GM23338 (cell line): ENCODE measurements at regions not wholly inside any gene's neighbourhood (a gene's known extent, or its start where the extent isn't known, plus 50 kb on each side); places are given as distances from the start of the nearest gene placed in this dataset.

ENCODE experiments used
- ATAC-seq: fragments of 200-7000 bp; cut with Tn5 transposase; 3 replicates; pipeline ENCODE4 v1.9.1; 2020
- DNase-seq: peaks from one replicate; pipeline ENCODE4 v3.0.0-alpha.2; 2015; ENCODE audit warnings: low spot score
- H2AFZ ChIP-seq: fragments of 200-600 bp; sonication (generic); 2 replicates; pipeline ENCODE4 v1.8.0; 2016; ENCODE audit warnings: antibody characterized with exemption, mild to moderate bottlenecking, moderate library complexity
- H3F3A ChIP-seq: fragments of 200-600 bp; sonication (generic); replicated peaks from 2 replicates; pipeline ENCODE4 v1.8.0; 2017; ENCODE audit warnings: antibody characterized with exemption, mixed run types, low read depth
- H3K27ac ChIP-seq: fragments of 200-600 bp; sonication (generic); 2 replicates; pipeline ENCODE4 v1.6.1; 2016; ENCODE audit warnings: low read depth
- H3K27me3 ChIP-seq: fragments of 200-600 bp; sonication (generic); 2 replicates; pipeline ENCODE4 v1.8.0; 2016; ENCODE audit warnings: mild to moderate bottlenecking, mixed run types, moderate library complexity; ENCODE audit not compliant: insufficient read depth
- H3K36me3 ChIP-seq: fragments of 200-600 bp; sonication (generic); 2 replicates; pipeline ENCODE4 v1.8.0; 2016; ENCODE audit warnings: mild to moderate bottlenecking; ENCODE audit not compliant: insufficient read depth
- H3K4me1 ChIP-seq: fragments of 200-600 bp; sonication (generic); 2 replicates; pipeline ENCODE4 v1.8.0; 2016; ENCODE audit warnings: mild to moderate bottlenecking, moderate library complexity; ENCODE audit not compliant: insufficient read depth
- H3K4me2 ChIP-seq: fragments of 200-600 bp; sonication (generic); 2 replicates; pipeline ENCODE4 v1.7.1; 2017; ENCODE audit warnings: mixed run types
- H3K4me3 ChIP-seq: fragments of 200-600 bp; sonication (generic); 2 replicates; pipeline ENCODE4 v1.6.1; 2016; ENCODE audit warnings: mixed run types
- H3K79me2 ChIP-seq: fragments of 200-600 bp; sonication (generic); replicated peaks from 2 replicates; pipeline ENCODE4 v1.8.0; 2017; ENCODE audit warnings: mild to moderate bottlenecking; ENCODE audit not compliant: insufficient read depth
- H3K9me2 ChIP-seq: fragments of 200-600 bp; sonication (generic); 2 replicates; pipeline ENCODE4 v1.8.0; 2017; ENCODE audit not compliant: insufficient read depth
- H4K20me1 ChIP-seq: fragments of 200-600 bp; sonication (generic); replicated peaks from 2 replicates; pipeline ENCODE4 v1.8.0; 2017; ENCODE audit warnings: mild to moderate bottlenecking; ENCODE audit not compliant: insufficient read depth
- H3K27ac Mint-ChIP-seq: 2 replicates; pipeline ENCODE4 v1.8.0; 2020; ENCODE audit warnings: inconsistent platforms, mild to moderate bottlenecking, moderate library complexity, mixed read lengths
- H3K27me3 Mint-ChIP-seq: 3 replicates; pipeline ENCODE4 v1.8.0; 2022; ENCODE audit warnings: low read depth, mild to moderate bottlenecking, moderate library complexity, mixed read lengths, inconsistent platforms; ENCODE audit not compliant: insufficient read depth, poor library complexity
- H3K36me3 Mint-ChIP-seq: 3 replicates; pipeline ENCODE4 v1.8.0; 2021; ENCODE audit warnings: low read depth, mild to moderate bottlenecking, inconsistent platforms, moderate library complexity, mixed read lengths
- H3K4me1 Mint-ChIP-seq: 3 replicates; pipeline ENCODE4 v1.8.0; 2020; ENCODE audit warnings: mild to moderate bottlenecking, inconsistent platforms, mixed read lengths
- H3K4me3 Mint-ChIP-seq: 3 replicates; pipeline ENCODE4 v1.8.0; 2021; ENCODE audit warnings: moderate library complexity, mild to moderate bottlenecking, inconsistent platforms, mixed read lengths
- H3K9me3 Mint-ChIP-seq: 3 replicates; pipeline ENCODE4 v1.8.0; 2020; ENCODE audit warnings: moderate library complexity, mild to moderate bottlenecking, inconsistent platforms, mixed read lengths
- JUNB ChIP-seq: IDR thresholded peaks from one replicate; pipeline ENCODE4 v1.6.1; 2016; ENCODE audit warnings: antibody characterized with exemption; ENCODE audit not compliant: unreplicated experiment
- POLR2AphosphoS5 ChIP-seq: IDR thresholded peaks from 2 replicates; pipeline ENCODE4 v1.6.1; 2016; ENCODE audit warnings: antibody characterized with exemption, low read depth
- STAT1 ChIP-seq: IDR thresholded peaks from one replicate; pipeline ENCODE4 v1.6.1; 2016; ENCODE audit warnings: antibody characterized with exemption; ENCODE audit not compliant: unreplicated experiment
- ZNF114 ChIP-seq: fragments of 250-450 bp; sonication (Bioruptor Pico); IDR thresholded peaks from 2 replicates; pipeline ENCODE4 v1.5.0; 2020; ENCODE audit warnings: mild to moderate bottlenecking, moderate library complexity
- ZNF462 ChIP-seq: fragments of 250-450 bp; sonication (Bioruptor Pico); IDR thresholded peaks from 2 replicates; pipeline ENCODE4 v1.5.0; 2020; ENCODE audit warnings: mild to moderate bottlenecking, moderate library complexity
- TF ChIP-seq, protein P1 (sequence below), 2 experiments: fragments of 200-600 bp in 1 of 2; sonication (generic) in 1 of 2; conservative IDR thresholded peaks; 2 replicates each; pipeline versions ENCODE4 v1.5.1 to v1.6.1; 2016 to 2017; ENCODE audit warnings: antibody characterized with exemption in 2 of 2, low read depth in 2 of 2, mild to moderate bottlenecking in 2 of 2, moderate library complexity in 1 of 2
- TF ChIP-seq, protein P2 (sequence below): IDR thresholded peaks from 2 replicates; pipeline ENCODE4 v1.6.1; 2016; ENCODE audit warnings: antibody characterized with exemption

GRCh38 chr1:185393205-185393604 lies 76.2 kb upstream of the IVNS1ABP start:
- H3K27me3 ChIP-seq: no peaks in the 10 kb centered on the region
- Mint-ChIP-seq H3K9me3 (no peaks in the 10 kb centered on the region), H3K4me3 (no peak overlapping the region), H3K27me3 (no peaks in the 10 kb centered on the region), H3K36me3 (no peaks in the 10 kb centered on the region), H3K27ac (no peak overlapping the region), H3K4me1 (no peaks in the 10 kb centered on the region)
- no peaks in the 10 kb centered on the region for H3K79me2 ChIP-seq
- H3K4me2 ChIP-seq: no peak overlapping the region
- H3K27ac ChIP-seq: no peak overlapping the region
- H3K36me3 ChIP-seq: no peaks in the 10 kb centered on the region
- H3F3A ChIP-seq: no peaks in the 10 kb centered on the region
- DNase-seq: no peak
- H3K9me2 ChIP-seq: peaks cover 6% of the 10 kb centered on the region; the same call in 1 of the 2 replicates
- ATAC-seq: no peak
- no peaks in the 10 kb centered on the region for H3K4me1 ChIP-seq
- TF ChIP-seq JUNB (no peak), ZNF462 (CRISPR knock-in tag) (no peak), STAT1 (no peak), POLR2AphosphoS5 (no peak), ZNF114 (CRISPR knock-in tag) (no peak)
- TF ChIP-seq, protein P1, sequence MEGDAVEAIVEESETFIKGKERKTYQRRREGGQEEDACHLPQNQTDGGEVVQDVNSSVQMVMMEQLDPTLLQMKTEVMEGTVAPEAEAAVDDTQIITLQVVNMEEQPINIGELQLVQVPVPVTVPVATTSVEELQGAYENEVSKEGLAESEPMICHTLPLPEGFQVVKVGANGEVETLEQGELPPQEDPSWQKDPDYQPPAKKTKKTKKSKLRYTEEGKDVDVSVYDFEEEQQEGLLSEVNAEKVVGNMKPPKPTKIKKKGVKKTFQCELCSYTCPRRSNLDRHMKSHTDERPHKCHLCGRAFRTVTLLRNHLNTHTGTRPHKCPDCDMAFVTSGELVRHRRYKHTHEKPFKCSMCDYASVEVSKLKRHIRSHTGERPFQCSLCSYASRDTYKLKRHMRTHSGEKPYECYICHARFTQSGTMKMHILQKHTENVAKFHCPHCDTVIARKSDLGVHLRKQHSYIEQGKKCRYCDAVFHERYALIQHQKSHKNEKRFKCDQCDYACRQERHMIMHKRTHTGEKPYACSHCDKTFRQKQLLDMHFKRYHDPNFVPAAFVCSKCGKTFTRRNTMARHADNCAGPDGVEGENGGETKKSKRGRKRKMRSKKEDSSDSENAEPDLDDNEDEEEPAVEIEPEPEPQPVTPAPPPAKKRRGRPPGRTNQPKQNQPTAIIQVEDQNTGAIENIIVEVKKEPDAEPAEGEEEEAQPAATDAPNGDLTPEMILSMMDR (conservative IDR thresholded peaks at IDR 0.05; ENCODE audit: low read depth in 2 of 2): no peak
- TF ChIP-seq, protein P2, sequence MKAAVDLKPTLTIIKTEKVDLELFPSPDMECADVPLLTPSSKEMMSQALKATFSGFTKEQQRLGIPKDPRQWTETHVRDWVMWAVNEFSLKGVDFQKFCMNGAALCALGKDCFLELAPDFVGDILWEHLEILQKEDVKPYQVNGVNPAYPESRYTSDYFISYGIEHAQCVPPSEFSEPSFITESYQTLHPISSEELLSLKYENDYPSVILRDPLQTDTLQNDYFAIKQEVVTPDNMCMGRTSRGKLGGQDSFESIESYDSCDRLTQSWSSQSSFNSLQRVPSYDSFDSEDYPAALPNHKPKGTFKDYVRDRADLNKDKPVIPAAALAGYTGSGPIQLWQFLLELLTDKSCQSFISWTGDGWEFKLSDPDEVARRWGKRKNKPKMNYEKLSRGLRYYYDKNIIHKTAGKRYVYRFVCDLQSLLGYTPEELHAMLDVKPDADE: no peak
- H3K4me3 ChIP-seq: no peak overlapping the region
- H2AFZ ChIP-seq: no peak overlapping the region
- no peaks in the 10 kb centered on the region for H4K20me1 ChIP-seq
